A673 (cell line): ENCODE measurements at regions not wholly inside any gene's neighbourhood (a gene's known extent, or its start where the extent isn't known, plus 50 kb on each side); places are given as distances from the start of the nearest gene placed in this dataset.

Experiments used
- BruUV-seq: library from RNA; stranded (reverse); fragments of 400-500 nt; replicated peaks from 2 replicates; lab custom pipeline; 2021; lab: Mats Ljungman, UMichigan
- CTCF ChIA-PET: fragments of 300-600 bp; sonication (Branson Sonifier 250); formaldehyde crosslinking; loops from one replicate; lab custom pipeline; 2022; ENCODE audit warnings: antibody characterized with exemption; lab: Charles Lee
- POLR2A ChIA-PET: fragments of 300-600 bp; sonication (Branson Sonifier 250); formaldehyde crosslinking; loops from one replicate; lab custom pipeline; 2022; ENCODE audit warnings: antibody characterized with exemption; ENCODE audit not compliant: low non-redundant PET; lab: Charles Lee
- DNase-seq: peaks from one replicate; pipeline ENCODE4 v3.0.0-alpha.2; 2015; ENCODE audit warnings: low spot score
- H3K27ac ChIP-seq: fragments of 200-600 bp; sonication (generic); 2 replicates; pipeline ENCODE4 v1.5.1; 2016; ENCODE audit warnings: mixed run types, low read depth, mild to moderate bottlenecking, mixed read lengths, antibody characterized with exemption, low read length; ENCODE audit not compliant: poor library complexity, severe bottlenecking
- H3K27me3 ChIP-seq: fragments of 200-600 bp; sonication (generic); replicated peaks from 2 replicates; pipeline ENCODE4 v1.6.1; 2017; ENCODE audit warnings: mixed run types, low read depth, mild to moderate bottlenecking, mixed read lengths, antibody characterized with exemption, low read length; ENCODE audit not compliant: insufficient read depth, poor library complexity
- H3K36me3 ChIP-seq: fragments of 200-600 bp; sonication (generic); 2 replicates; pipeline ENCODE4 v1.6.1; 2016; ENCODE audit warnings: mixed run types, mild to moderate bottlenecking, mixed read lengths, antibody characterized with exemption, low read length; ENCODE audit not compliant: insufficient read depth, poor library complexity, severe bottlenecking
- H3K4me1 ChIP-seq: fragments of 200-600 bp; sonication (generic); 2 replicates; pipeline ENCODE4 v1.6.1; 2017; ENCODE audit warnings: mixed run types, mild to moderate bottlenecking, mixed read lengths, antibody characterized with exemption, low read length; ENCODE audit not compliant: insufficient read depth, poor library complexity, severe bottlenecking
- H3K4me3 ChIP-seq: fragments of 200-600 bp; sonication (generic); 2 replicates; pipeline ENCODE4 v1.5.1; 2016; ENCODE audit warnings: low read depth, mixed run types, mild to moderate bottlenecking, mixed read lengths, low read length; ENCODE audit not compliant: poor library complexity, severe bottlenecking
- H3K9me3 ChIP-seq: fragments of 200-600 bp; sonication (generic); 2 replicates; pipeline ENCODE4 v1.6.1; 2016; ENCODE audit warnings: mixed run types, low read depth, mild to moderate bottlenecking, mixed read lengths, antibody characterized with exemption, low read length; ENCODE audit not compliant: poor library complexity, severe bottlenecking
- EZH2 ChIP-seq: fragments of 200-600 bp; sonication (generic); IDR thresholded peaks from 2 replicates; pipeline ENCODE4 v1.6.1; 2017; ENCODE audit warnings: borderline replicate concordance, low read depth, mild to moderate bottlenecking, mixed read lengths, antibody characterized with exemption, low read length; ENCODE audit not compliant: poor library complexity, severe bottlenecking
- intact Hi-C: fragments of 100-400 bp; cut with micrococcal nuclease; formaldehyde crosslinking; loops from one replicate; pipeline ENCODE4 v1.10.0; 2022; ENCODE audit not compliant: unreplicated experiment
- TF ChIP-seq, protein P1 (sequence below): fragments of 300-800, 200-600 bp; sonication (generic); conservative IDR thresholded peaks from 2 replicates; pipeline ENCODE4 v1.5.1; 2017; ENCODE audit warnings: low read depth, mild to moderate bottlenecking, antibody characterized with exemption, low read length, moderate library complexity, mixed read lengths

DNA sequence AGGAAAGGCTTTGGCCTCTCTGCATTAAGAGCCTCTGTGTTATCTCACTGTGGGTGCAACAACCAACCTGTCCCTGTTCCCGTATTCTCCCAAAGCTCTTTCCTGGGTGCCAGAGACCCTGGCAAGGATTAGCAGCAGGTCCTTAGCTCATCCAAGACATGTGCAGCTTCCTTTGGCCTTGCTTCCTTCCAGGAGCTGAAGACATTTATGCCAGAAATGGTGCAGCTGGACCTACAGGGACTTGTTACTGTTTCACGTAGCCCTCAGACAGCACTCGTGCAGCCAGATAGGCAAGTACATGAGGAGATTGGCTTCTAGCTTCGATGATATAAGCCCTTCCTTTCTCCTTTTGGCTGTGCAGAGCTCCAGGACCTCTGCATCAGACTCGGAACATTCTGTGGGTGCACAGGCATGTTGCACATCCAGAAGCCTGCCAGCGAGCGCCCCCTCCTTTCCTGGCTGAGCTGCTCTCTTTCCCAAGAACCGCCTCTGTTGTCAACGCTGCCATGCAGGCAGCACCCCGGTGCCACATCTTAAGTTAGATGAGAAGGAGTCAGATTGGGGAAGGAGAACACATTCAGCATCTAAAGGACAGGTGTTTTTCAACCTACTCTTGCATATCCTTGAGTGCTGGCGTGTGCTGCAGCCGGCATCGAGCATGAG lies 284.5 kb upstream of the PLXNA2 start:
- Histone ChIP-seq H3K4me1 (no peaks in the 10 kb centered on the region), H3K9me3 (no peaks in the 10 kb centered on the region), H3K27ac (no peak overlapping the region), H3K27me3 (peaks cover 19% of the 10 kb centered on the region), H3K4me3 (no peak overlapping the region), H3K36me3 (no peaks in the 10 kb centered on the region)
- ChIA-PET CTCF (no interaction called here), POLR2A (no interaction called here)
- BruUV-seq: no TSS peak
- TF ChIP-seq EZH2: no peak
- TF ChIP-seq, protein P1, sequence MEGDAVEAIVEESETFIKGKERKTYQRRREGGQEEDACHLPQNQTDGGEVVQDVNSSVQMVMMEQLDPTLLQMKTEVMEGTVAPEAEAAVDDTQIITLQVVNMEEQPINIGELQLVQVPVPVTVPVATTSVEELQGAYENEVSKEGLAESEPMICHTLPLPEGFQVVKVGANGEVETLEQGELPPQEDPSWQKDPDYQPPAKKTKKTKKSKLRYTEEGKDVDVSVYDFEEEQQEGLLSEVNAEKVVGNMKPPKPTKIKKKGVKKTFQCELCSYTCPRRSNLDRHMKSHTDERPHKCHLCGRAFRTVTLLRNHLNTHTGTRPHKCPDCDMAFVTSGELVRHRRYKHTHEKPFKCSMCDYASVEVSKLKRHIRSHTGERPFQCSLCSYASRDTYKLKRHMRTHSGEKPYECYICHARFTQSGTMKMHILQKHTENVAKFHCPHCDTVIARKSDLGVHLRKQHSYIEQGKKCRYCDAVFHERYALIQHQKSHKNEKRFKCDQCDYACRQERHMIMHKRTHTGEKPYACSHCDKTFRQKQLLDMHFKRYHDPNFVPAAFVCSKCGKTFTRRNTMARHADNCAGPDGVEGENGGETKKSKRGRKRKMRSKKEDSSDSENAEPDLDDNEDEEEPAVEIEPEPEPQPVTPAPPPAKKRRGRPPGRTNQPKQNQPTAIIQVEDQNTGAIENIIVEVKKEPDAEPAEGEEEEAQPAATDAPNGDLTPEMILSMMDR: no peak
- DNase-seq: no peak
- intact Hi-C loops: no loop called here

DNA sequence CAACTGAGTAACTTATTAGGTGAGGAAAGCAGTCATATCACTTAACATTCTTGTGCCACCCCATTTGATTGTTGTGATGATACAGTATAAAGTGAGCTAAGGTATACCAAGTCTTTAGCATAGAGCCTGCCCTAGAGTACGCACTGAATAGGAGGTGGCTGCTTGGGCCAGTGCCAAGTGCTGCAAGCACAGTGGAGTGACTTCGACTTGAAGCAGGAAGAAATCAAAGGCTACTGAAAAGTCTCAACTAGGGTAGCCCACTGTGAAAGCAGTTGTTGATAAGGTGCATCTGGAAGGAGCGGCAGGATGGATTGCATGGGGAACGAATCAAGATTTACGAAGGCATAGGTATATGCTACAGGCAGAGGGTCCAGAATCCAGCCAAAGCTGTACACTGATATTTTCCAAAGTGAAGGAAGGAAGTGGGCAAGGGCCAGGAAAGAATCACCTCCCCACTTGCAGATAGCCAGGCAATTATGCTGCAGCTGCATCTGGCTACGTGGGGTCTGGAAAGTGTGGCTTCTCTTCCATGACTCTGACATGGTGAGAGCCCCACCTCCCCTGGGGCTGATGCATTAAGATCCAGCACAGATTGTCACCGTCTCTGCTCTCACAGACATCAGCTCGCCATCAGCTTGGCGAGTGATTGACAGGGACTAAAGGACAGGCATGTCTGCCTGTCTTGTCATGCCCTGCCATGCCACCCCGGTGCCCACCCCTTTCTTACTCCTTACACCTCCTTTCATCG lies 287.0 kb upstream of the PLXNA2 start:
- intact Hi-C loops: no loop called here
- no TSS peak for BruUV-seq
- H3K4me1 ChIP-seq: no peaks in the 10 kb centered on the region
- no peak for DNase-seq
- no peak for TF ChIP-seq EZH2
- TF ChIP-seq, protein P1: no peak
- peaks cover 19% of the 10 kb centered on the region for H3K27me3 ChIP-seq
- ChIA-PET CTCF (no interaction called here), POLR2A (no interaction called here)
- H3K36me3 ChIP-seq: no peaks in the 10 kb centered on the region
- no peak overlapping the region for H3K4me3 ChIP-seq
- no peak overlapping the region for H3K27ac ChIP-seq
- H3K9me3 ChIP-seq: no peaks in the 10 kb centered on the region

DNA sequence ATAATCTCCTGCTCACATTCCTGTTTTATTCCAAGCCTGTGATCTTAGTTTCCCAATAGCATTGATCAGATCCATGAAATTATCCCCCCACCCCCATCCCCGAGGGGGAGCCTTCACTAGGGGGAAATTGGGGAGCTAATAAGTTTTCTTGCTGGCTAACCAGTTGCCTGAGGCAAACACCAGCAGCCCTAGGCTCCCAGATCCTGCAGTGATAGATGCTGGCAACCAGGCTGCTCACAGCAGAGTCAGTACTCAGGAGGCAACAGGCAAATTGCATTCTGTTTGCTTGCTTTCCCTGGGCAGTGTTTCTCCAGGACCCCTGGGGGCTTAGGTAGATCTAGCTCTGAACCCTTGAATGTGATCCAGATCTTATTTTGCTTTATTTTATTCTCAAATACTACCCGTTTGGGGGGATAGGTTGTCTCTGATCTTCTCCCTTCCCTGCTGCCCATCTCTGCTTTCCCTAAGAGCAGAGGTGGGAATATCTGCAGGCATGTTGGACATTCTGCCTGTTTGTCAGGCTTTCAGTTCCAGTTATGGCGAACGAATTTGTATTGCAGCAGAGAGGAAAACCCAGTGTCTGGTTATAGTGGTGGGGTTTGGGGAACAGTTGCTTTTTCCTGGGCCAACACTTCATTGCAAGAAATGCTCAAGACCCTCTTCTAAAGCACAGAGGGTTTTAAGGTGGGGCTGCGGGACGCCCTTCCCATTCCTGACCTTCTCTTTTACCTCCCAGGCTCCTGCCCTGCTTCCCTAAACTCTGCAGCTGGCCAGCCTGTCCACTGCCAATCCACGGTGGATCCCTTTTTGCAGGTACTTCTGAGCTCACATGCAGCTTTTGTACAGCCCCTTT lies 289.8 kb upstream of the PLXNA2 start:
- TF ChIP-seq, protein P1: no peak
- no peak for TF ChIP-seq EZH2
- DNase-seq: no peak
- BruUV-seq: no TSS peak

More for the DNA sequence above, 289.8 kb upstream of the PLXNA2 start:
- Histone ChIP-seq H3K4me1 (no peaks in the 10 kb centered on the region), H3K36me3 (no peaks in the 10 kb centered on the region), H3K4me3 (no peak overlapping the region), H3K27me3 (peaks cover 9% of the 10 kb centered on the region), H3K9me3 (no peaks in the 10 kb centered on the region), H3K27ac (no peak overlapping the region)
- intact Hi-C loops: no loop called here
- ChIA-PET CTCF (no interaction called here), POLR2A (interaction anchor here (0.6 kb wide), 1 partner anchor 160 kb away, joined by 5 read pairs; no protein-coding TSS in a partner anchor)
